ENCODE measurements at regions not wholly inside any gene's neighbourhood (a gene's known extent, or its start where the extent isn't known, plus 50 kb on each side); places are given as distances from the start of the nearest gene placed in this dataset.

DNA sequence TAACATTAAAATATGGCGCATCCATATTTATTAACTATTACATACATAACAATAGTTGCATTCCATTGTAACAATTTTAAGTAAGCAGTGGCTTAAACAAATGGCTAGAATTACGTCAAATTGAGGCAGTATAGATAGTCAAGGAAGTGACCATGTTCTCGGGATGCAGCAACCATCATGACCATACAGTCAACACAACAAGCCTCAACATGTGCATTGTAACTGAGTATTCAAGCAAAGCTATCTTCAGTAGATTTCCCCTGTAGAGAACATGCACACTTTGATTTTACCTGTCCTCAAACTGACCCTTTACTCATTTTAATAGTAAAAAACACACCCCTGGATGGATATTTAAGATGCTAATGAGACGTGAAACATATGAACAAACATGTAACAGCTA lies 356.4 kb downstream of the HINT1 start (continued):
- TF ChIP-seq, protein P1, sequence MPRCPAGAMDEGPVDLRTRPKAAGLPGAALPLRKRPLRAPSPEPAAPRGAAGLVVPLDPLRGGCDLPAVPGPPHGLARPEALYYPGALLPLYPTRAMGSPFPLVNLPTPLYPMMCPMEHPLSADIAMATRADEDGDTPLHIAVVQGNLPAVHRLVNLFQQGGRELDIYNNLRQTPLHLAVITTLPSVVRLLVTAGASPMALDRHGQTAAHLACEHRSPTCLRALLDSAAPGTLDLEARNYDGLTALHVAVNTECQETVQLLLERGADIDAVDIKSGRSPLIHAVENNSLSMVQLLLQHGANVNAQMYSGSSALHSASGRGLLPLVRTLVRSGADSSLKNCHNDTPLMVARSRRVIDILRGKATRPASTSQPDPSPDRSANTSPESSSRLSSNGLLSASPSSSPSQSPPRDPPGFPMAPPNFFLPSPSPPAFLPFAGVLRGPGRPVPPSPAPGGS (IDR thresholded peaks at IDR 0.05; ENCODE audit: borderline replicate concordance, insufficient read depth, low read depth, low read length, poor library complexity, severe bottlenecking), result no peak
- TF ChIP-seq WRNIP1 (IDR thresholded peaks at IDR 0.05; ENCODE audit: borderline replicate concordance, low read depth, low read length), result no peak
- no peak for TF ChIP-seq ZNF207 (IDR thresholded peaks at IDR 0.05; ENCODE audit: borderline replicate concordance)
- no peak for TF ChIP-seq JUND (IDR thresholded peaks at IDR 0.05; ENCODE audit: low read depth, low read length)
- TF ChIP-seq TARDBP (IDR thresholded peaks at IDR 0.05; ENCODE audit: borderline replicate concordance), result no peak

DNA sequence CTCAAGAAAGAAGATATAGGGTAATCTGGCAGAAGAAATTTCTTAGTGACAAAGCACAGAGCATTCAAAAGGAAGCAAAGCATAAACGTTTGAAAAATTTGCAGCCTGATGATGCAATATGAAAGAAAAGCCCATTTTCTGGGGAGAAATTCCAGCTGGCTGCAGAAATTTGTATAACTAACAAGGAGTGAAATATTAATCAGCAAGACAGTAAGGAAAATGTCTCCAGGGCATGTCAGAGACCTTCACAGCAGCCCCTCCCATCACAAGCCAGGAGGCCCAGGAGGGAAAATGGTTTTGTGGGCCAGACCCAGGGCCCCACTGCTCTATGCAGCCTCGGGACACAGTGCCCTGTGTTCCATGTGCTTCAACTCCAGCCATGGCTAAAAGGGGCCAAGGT lies 359.4 kb downstream of the HINT1 start:
- TF ChIP-seq, protein P2, sequence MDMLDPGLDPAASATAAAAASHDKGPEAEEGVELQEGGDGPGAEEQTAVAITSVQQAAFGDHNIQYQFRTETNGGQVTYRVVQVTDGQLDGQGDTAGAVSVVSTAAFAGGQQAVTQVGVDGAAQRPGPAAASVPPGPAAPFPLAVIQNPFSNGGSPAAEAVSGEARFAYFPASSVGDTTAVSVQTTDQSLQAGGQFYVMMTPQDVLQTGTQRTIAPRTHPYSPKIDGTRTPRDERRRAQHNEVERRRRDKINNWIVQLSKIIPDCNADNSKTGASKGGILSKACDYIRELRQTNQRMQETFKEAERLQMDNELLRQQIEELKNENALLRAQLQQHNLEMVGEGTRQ (IDR thresholded peaks at IDR 0.05; ENCODE audit: borderline replicate concordance, low read depth, low read length), result no peak
- TF ChIP-seq, protein P3, sequence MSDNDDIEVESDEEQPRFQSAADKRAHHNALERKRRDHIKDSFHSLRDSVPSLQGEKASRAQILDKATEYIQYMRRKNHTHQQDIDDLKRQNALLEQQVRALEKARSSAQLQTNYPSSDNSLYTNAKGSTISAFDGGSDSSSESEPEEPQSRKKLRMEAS (IDR thresholded peaks at IDR 0.05; ENCODE audit: low read depth, low read length), result no peak
- TF ChIP-seq TBL1XR1 (IDR thresholded peaks at IDR 0.05; ENCODE audit: low read depth, low read length) (no peak), YBX1 (IDR thresholded peaks at IDR 0.05) (no peak), SUPT20H (IDR thresholded peaks at IDR 0.05; ENCODE audit: borderline replicate concordance, control insufficient read depth, low read depth, low read length) (no peak), JUND (IDR thresholded peaks at IDR 0.05; ENCODE audit: low read depth, low read length) (no peak), HCFC1 (IDR thresholded peaks at IDR 0.05; ENCODE audit: low read length) (no peak), RELA (IDR thresholded peaks at IDR 0.05; ENCODE audit: borderline replicate concordance, partially characterized antibody) (no peak), NFXL1 (IDR thresholded peaks at IDR 0.05; ENCODE audit: borderline replicate concordance) (no peak), TARDBP (IDR thresholded peaks at IDR 0.05; ENCODE audit: borderline replicate concordance) (no peak), RBBP5 (conservative IDR thresholded peaks at IDR 0.05) (no peak), TCF7 (IDR thresholded peaks at IDR 0.05; ENCODE audit: borderline replicate concordance) (no peak), EED (IDR thresholded peaks at IDR 0.05; ENCODE audit: low read depth) (no peak)
- TF ChIP-seq, protein P4, sequence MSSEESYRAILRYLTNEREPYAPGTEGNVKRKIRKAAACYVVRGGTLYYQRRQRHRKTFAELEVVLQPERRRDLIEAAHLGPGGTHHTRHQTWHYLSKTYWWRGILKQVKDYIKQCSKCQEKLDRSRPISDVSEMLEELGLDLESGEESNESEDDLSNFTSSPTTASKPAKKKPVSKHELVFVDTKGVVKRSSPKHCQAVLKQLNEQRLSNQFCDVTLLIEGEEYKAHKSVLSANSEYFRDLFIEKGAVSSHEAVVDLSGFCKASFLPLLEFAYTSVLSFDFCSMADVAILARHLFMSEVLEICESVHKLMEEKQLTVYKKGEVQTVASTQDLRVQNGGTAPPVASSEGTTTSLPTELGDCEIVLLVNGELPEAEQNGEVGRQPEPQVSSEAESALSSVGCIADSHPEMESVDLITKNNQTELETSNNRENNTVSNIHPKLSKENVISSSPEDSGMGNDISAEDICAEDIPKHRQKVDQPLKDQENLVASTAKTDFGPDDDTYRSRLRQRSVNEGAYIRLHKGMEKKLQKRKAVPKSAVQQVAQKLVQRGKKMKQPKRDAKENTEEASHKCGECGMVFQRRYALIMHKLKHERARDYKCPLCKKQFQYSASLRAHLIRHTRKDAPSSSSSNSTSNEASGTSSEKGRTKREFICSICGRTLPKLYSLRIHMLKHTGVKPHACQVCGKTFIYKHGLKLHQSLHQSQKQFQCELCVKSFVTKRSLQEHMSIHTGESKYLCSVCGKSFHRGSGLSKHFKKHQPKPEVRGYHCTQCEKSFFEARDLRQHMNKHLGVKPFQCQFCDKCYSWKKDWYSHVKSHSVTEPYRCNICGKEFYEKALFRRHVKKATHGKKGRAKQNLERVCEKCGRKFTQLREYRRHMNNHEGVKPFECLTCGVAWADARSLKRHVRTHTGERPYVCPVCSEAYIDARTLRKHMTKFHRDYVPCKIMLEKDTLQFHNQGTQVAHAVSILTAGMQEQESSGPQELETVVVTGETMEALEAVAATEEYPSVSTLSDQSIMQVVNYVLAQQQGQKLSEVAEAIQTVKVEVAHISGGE (CRISPR knock-in tag; IDR thresholded peaks at IDR 0.05), result no peak
- in situ Hi-C loops (cut with MboI) (no loop called here), intact Hi-C loops (cut with micrococcal nuclease; ENCODE audit: unreplicated experiment) (no loop called here)
- no peaks in the 10 kb centered on the region for H3K9me3 ChIP-seq (replicated peaks; ENCODE audit: control insufficient read depth, insufficient read depth, low read length)
- no peak overlapping the region for H2AFZ ChIP-seq (ENCODE audit: control insufficient read depth, low read depth, low read length)
- POLR2A ChIA-PET, result no interaction called here
- BruUV-seq (replicated peaks), result no TSS peak
- H3K27ac ChIP-seq (ENCODE audit: control insufficient read depth, insufficient read depth), result no peak overlapping the region
- no peaks in the 10 kb centered on the region for H3K36me3 ChIP-seq (ENCODE audit: control insufficient read depth in 2 of 2, insufficient read depth in 2 of 2, low read length in 1 of 2)
- no peaks in the 10 kb centered on the region for H3K4me1 ChIP-seq (ENCODE audit: control insufficient read depth, insufficient read depth, low read length)
- ATAC-seq (no peak), FAIRE-seq (no peak), DNase-seq (ENCODE audit: low read depth, low spot score) (no peak)
- no peak overlapping the region for H3K4me2 ChIP-seq (ENCODE audit: control insufficient read depth, insufficient read depth)
- SMC1A ChIA-PET (ENCODE audit: uncharacterized antibody, unreplicated experiment), result no interaction called here
- CTCF ChIA-PET, result no interaction called here
- RAD21 ChIA-PET (ENCODE audit: unreplicated experiment), result no interaction called here
- H3K27me3 ChIP-seq (replicated peaks in 1 of 2; ENCODE audit: control insufficient read depth in 2 of 2, insufficient read depth in 2 of 2, low read length in 1 of 2), result no peaks in the 10 kb centered on the region
- H3K79me2 ChIP-seq (ENCODE audit: control insufficient read depth, insufficient read depth, low read length), result no peaks in the 10 kb centered on the region
- 0% methylated on average over 2 of the region's 2 CpGs for WGBS (ENCODE audit: insufficient coverage, insufficient replicate concordance, low lambda C conversion rate, missing lambda C conversion rate)
- no peak overlapping the region for H3K4me3 ChIP-seq
- H4K20me1 ChIP-seq (ENCODE audit: control insufficient read depth, insufficient read depth), result no peaks in the 10 kb centered on the region
- no peak overlapping the region for H3K9ac ChIP-seq (ENCODE audit: control insufficient read depth, insufficient read depth, low read length)
